ENCODE measurements at regions not wholly inside any gene's neighbourhood (a gene's known extent, or its start where the extent isn't known, plus 50 kb on each side); places are given as distances from the start of the nearest gene placed in this dataset.

GRCh38 chr5:73312872-73313510, 135.6 kb downstream of the FOXD1 start:
- Histone ChIP-seq H3K4me2 (no peak overlapping the region), H3K27ac (no peak overlapping the region), H3K9me3 (no peaks in the 10 kb centered on the region), H3K4me1 (peaks cover 12% of the 10 kb centered on the region), H3K4me3 (no peak overlapping the region)
- POLR2A ChIA-PET, result no interaction called here
- CTCF ChIA-PET, result interaction anchor here (0.7 to 3.1 kb wide), 8 partner anchors 7 to 138 kb away, joined by 3 to 12 read pairs (median 5); no protein-coding TSS in a partner anchor
- ATAC-seq, result no peak
- no peak for TF ChIP-seq EHMT2 (IDR thresholded peaks at IDR 0.05; ENCODE audit: low read depth)
- no peak for TF ChIP-seq FOXS1 (CRISPR knock-in tag; IDR thresholded peaks at IDR 0.05)
- no peak for TF ChIP-seq ATOH8 (CRISPR knock-in tag; IDR thresholded peaks at IDR 0.05; ENCODE audit: low read depth)
- TF ChIP-seq NFE2L2 (conservative IDR thresholded peaks at IDR 0.05; ENCODE audit: low read length), result no peak
- no peak for TF ChIP-seq CBX2 (IDR thresholded peaks at IDR 0.05; ENCODE audit: borderline replicate concordance, low read depth)
- TF ChIP-seq FOSB (CRISPR knock-in tag; IDR thresholded peaks at IDR 0.05), result no peak
- TF ChIP-seq JUN (IDR thresholded peaks at IDR 0.05), result no peak
- TF ChIP-seq ZNF302 (CRISPR knock-in tag; IDR thresholded peaks at IDR 0.05), result no peak
- TF ChIP-seq TFCP2L1 (CRISPR knock-in tag; IDR thresholded peaks at IDR 0.05), result no peak
- no peak for TF ChIP-seq SMC3 (IDR thresholded peaks at IDR 0.05)
- no peak for TF ChIP-seq RCOR1 (IDR thresholded peaks at IDR 0.05; ENCODE audit: low read depth, low read length)
- TF ChIP-seq KDM5A (IDR thresholded peaks at IDR 0.05), result no peak
- no peak for DNase-seq (ENCODE audit: low read depth in 1 of 2, low spot score in 1 of 2)
- WGBS (ENCODE audit: missing lambda C conversion rate), result 42% methylated on average over 3 of the region's 3 CpGs
- peak; percentile 43 for FAIRE-seq

GRCh38 chr5:73312146-73312871, 136.3 kb downstream of the FOXD1 start:
- H3K4me1 ChIP-seq, result peaks cover 12% of the 10 kb centered on the region
- ATAC-seq (peak; percentile 51 to 57; a peak in 4 of 6 replicates), FAIRE-seq (no peak), DNase-seq (ENCODE audit: low read depth in 1 of 2, low spot score in 1 of 2) (peak in 1 of 2 experiments; percentile 25)
- no peaks in the 10 kb centered on the region for H3K9me3 ChIP-seq
- POLR2A ChIA-PET, result interaction anchor here (0.6 kb wide), 1 partner anchor 129 kb away, joined by 3 read pairs; no protein-coding TSS in a partner anchor
- H3K4me2 ChIP-seq, result no peak overlapping the region
- peak; percentile 20; the same call in 2 of the 3 replicates for TF ChIP-seq SMC3 (IDR thresholded peaks at IDR 0.05)
- peak in 1 of 2 experiments; percentile 23; a peak in 1 of 5 replicates for TF ChIP-seq RAD21 (conservative IDR thresholded peaks at IDR 0.05 in 1 of 2, IDR thresholded peaks at IDR 0.05 in 1 of 2)
- no peak for TF ChIP-seq HMGXB4 (CRISPR knock-in tag; IDR thresholded peaks at IDR 0.05; ENCODE audit: borderline replicate concordance)
- peak overlapping the region in 1 of 2 experiments; percentile 64; a peak in 1 of 6 replicates for H3K27ac ChIP-seq
- H3K4me3 ChIP-seq, result no peak overlapping the region
- 66% methylated on average over 13 of the region's 13 CpGs for WGBS (ENCODE audit: missing lambda C conversion rate)
- CTCF ChIA-PET, result interaction anchor here (1.1 to 3.1 kb wide), 6 partner anchors 8 to 139 kb away, joined by 3 to 12 read pairs (median 4); no protein-coding TSS in a partner anchor

GRCh38 chr5:73311291-73312110, 137.1 kb downstream of the FOXD1 start:
- TF ChIP-seq RNF2 (IDR thresholded peaks at IDR 0.05; ENCODE audit: borderline replicate concordance, low read depth) (no peak), FOSL2 (IDR thresholded peaks at IDR 0.05) (no peak), FOSL2 (CRISPR knock-in tag; IDR thresholded peaks at IDR 0.05) (peak; percentile 25; the same call in 1 of the 2 replicates)
- Histone ChIP-seq H3K4me3 (no peak overlapping the region), H3K4me1 (peaks cover 12% of the 10 kb centered on the region), H3K4me2 (no peak overlapping the region), H3K27ac (peak overlapping the region in 1 of 2 experiments; percentile 64; a peak in 2 of 6 replicates), H3K9me3 (no peaks in the 10 kb centered on the region)
- FAIRE-seq, result no peak
- CTCF ChIA-PET, result interaction anchor here (1.1 to 3.1 kb wide), 7 partner anchors 7 to 140 kb away, joined by 3 to 12 read pairs (median 6); no protein-coding TSS in a partner anchor
- WGBS (ENCODE audit: missing lambda C conversion rate), result 83% methylated on average over 31 of the region's 31 CpGs
- DNase-seq (ENCODE audit: low read depth in 1 of 2, low spot score in 1 of 2), result peak in 1 of 2 experiments; percentile 23
- POLR2A ChIA-PET, result interaction anchor here (0.6 kb wide), 1 partner anchor 129 kb away, joined by 3 read pairs; no protein-coding TSS in a partner anchor
- ATAC-seq, result peak; percentile 41 to 79; a peak in 4 of 6 replicates

Measured in A549 (cell line).